ENCODE measurements at regions not wholly inside any gene's neighbourhood (a gene's known extent, or its start where the extent isn't known, plus 50 kb on each side); places are given as distances from the start of the nearest gene placed in this dataset.

GRCh38 chr20:52291109-52291508, 99.5 kb upstream of the ZFP64 start:
- TF ChIP-seq CTCF (IDR thresholded peaks at IDR 0.05; ENCODE audit: low read length) (no peak), EZH2 (optimal IDR thresholded peaks at IDR 0.05; ENCODE audit: low read depth, low read length) (no peak), EZH2phosphoT487 (IDR thresholded peaks at IDR 0.05; ENCODE audit: low read length) (no peak)

Measured in MM.1S (cell line).